ENCODE measurements at regions not wholly inside any gene's neighbourhood (a gene's known extent, or its start where the extent isn't known, plus 50 kb on each side); places are given as distances from the start of the nearest gene placed in this dataset.

DNA sequence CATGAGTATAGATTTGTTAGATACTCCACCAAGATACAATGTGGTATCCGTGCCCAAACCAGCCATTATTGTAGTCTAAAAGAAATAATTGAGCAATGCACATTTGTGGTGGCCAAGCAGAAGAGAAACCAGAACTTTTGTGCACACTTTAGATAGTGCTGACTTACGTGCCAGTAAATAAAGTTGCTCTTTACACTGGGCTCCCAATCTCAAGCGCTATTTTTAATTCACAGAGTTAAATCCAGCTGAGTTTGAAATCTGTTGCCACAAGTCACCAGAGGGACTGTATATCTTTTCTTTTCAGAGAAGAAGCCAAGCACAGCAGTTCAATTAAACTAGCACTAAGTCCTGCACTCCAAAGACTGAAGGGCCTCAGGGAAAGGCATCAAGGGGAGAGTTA, 680.4 kb downstream of the TDRD15 start:
- TF ChIP-seq, protein P1, sequence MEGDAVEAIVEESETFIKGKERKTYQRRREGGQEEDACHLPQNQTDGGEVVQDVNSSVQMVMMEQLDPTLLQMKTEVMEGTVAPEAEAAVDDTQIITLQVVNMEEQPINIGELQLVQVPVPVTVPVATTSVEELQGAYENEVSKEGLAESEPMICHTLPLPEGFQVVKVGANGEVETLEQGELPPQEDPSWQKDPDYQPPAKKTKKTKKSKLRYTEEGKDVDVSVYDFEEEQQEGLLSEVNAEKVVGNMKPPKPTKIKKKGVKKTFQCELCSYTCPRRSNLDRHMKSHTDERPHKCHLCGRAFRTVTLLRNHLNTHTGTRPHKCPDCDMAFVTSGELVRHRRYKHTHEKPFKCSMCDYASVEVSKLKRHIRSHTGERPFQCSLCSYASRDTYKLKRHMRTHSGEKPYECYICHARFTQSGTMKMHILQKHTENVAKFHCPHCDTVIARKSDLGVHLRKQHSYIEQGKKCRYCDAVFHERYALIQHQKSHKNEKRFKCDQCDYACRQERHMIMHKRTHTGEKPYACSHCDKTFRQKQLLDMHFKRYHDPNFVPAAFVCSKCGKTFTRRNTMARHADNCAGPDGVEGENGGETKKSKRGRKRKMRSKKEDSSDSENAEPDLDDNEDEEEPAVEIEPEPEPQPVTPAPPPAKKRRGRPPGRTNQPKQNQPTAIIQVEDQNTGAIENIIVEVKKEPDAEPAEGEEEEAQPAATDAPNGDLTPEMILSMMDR (IDR thresholded peaks at IDR 0.05), result no peak
- TF ChIP-seq POLR2A (IDR thresholded peaks at IDR 0.05), result no peak

Measured in ovary (tissue), 3 donors.